ENCODE measurements at regions not wholly inside any gene's neighbourhood (a gene's known extent, or its start where the extent isn't known, plus 50 kb on each side); places are given as distances from the start of the nearest gene placed in this dataset.
A peak's percentile ranks its signal among the peaks of the same experiment; 100 is the strongest.
"Not testable (repeated sequence)": the region's sequence is repeated elsewhere in the genome, so short reads cannot be mapped to it uniquely, and the experiment has no call there.

GRCh38 chr18:6520901-6521300, 106.2 kb upstream of the L3MBTL4 start:
- intact Hi-C loops (cut with micrococcal nuclease), result no loop called here
- Mint-ChIP-seq H3K4me3 (no peak overlapping the region), H3K4me1 (ENCODE audit: low read depth) (no peaks in the 10 kb centered on the region), H3K36me3 (ENCODE audit: low read depth) (no peaks in the 10 kb centered on the region), H3K27me3 (peaks cover 4% of the 10 kb centered on the region), H3K9me3 (peaks cover 4% of the 10 kb centered on the region), H3K27ac (no peak overlapping the region)
- ATAC-seq (no peak), DNase-seq (no peak)
- ChIA-PET CTCF (interaction anchor here (1.3 to 1.7 kb wide), 2 partner anchors 14 to 642 kb away, joined by 3 to 6 read pairs; no protein-coding TSS in a partner anchor), POLR2A (no interaction called here)
- no peak for TF ChIP-seq CTCF (IDR thresholded peaks at IDR 0.05)

- DNase-seq, result peak; percentile 49
- ChIA-PET CTCF (interaction anchor here (1.0 to 1.7 kb wide), 5 partner anchors 13 to 643 kb away, joined by 3 to 6 read pairs (median 3); no protein-coding TSS in a partner anchor), POLR2A (no interaction called here)
- TF ChIP-seq CTCF (IDR thresholded peaks at IDR 0.05), result peak; percentile 52
- ATAC-seq, result no peak
- H3K9me3 Mint-ChIP-seq, result peaks cover 4% of the 10 kb centered on the region
- intact Hi-C loops (cut with micrococcal nuclease), result no loop called here
- no peak overlapping the region for H3K27ac Mint-ChIP-seq
- H3K27me3 Mint-ChIP-seq, result peaks cover 4% of the 10 kb centered on the region
- H3K4me1 Mint-ChIP-seq (ENCODE audit: low read depth), result no peaks in the 10 kb centered on the region
- H3K36me3 Mint-ChIP-seq (ENCODE audit: low read depth), result no peaks in the 10 kb centered on the region
- no peak overlapping the region for H3K4me3 Mint-ChIP-seq
Observed at GRCh38 chr18:6521803-6522418, 107.2 kb upstream of the L3MBTL4 start.

- no peak for ATAC-seq
- TF ChIP-seq CTCF (IDR thresholded peaks at IDR 0.05), result no peak
- CTCF ChIA-PET, result no interaction called here
Observed at GRCh38 chr18:6525604-6526003, 110.9 kb upstream of the L3MBTL4 start.

GRCh38 chr18:6537475-6537874, 122.8 kb upstream of the L3MBTL4 start:
- ChIA-PET POLR2A (no interaction called here), CTCF (no interaction called here)
- peaks cover 3% of the 10 kb centered on the region for H3K9me3 Mint-ChIP-seq

More at GRCh38 chr18:6525604-6526003, 110.9 kb upstream of the L3MBTL4 start:
- peaks cover 4% of the 10 kb centered on the region for H3K27me3 Mint-ChIP-seq
- peaks cover 10% of the 10 kb centered on the region for H3K9me3 Mint-ChIP-seq
- no peak for DNase-seq
- intact Hi-C loops (cut with micrococcal nuclease), result no loop called here
- H3K4me3 Mint-ChIP-seq, result no peak overlapping the region
- H3K27ac Mint-ChIP-seq, result no peak overlapping the region
- no peaks in the 10 kb centered on the region for H3K36me3 Mint-ChIP-seq (ENCODE audit: low read depth)
- H3K4me1 Mint-ChIP-seq (ENCODE audit: low read depth), result no peaks in the 10 kb centered on the region
- POLR2A ChIA-PET, result no interaction called here

GRCh38 chr18:6541131-6541679, 126.5 kb upstream of the L3MBTL4 start:
- H3K9me3 Mint-ChIP-seq; H3K27me3 Mint-ChIP-seq; H3K4me1 Mint-ChIP-seq (ENCODE audit: low read depth); POLR2A ChIA-PET; ATAC-seq; H3K36me3 Mint-ChIP-seq (ENCODE audit: low read depth); H3K27ac Mint-ChIP-seq; H3K4me3 Mint-ChIP-seq; CTCF ChIA-PET; DNase-seq: not testable (repeated sequence)
- intact Hi-C loops (cut with micrococcal nuclease), result loop anchor here (5.0 kb wide), 1 partner anchor 346 kb away; no protein-coding TSS in a partner anchor

More at GRCh38 chr18:6537475-6537874, 122.8 kb upstream of the L3MBTL4 start:
- intact Hi-C loops (cut with micrococcal nuclease), result no loop called here
- no peak overlapping the region for H3K4me3 Mint-ChIP-seq
- ATAC-seq (no peak), DNase-seq (no peak)
- peaks cover 1% of the 10 kb centered on the region for H3K27me3 Mint-ChIP-seq
- no peaks in the 10 kb centered on the region for H3K4me1 Mint-ChIP-seq (ENCODE audit: low read depth)
- no peak for TF ChIP-seq CTCF (IDR thresholded peaks at IDR 0.05)
- no peak overlapping the region for H3K27ac Mint-ChIP-seq
- H3K36me3 Mint-ChIP-seq (ENCODE audit: low read depth), result no peaks in the 10 kb centered on the region
